HEK293 (cell line): ENCODE measurements at regions not wholly inside any gene's neighbourhood (a gene's known extent, or its start where the extent isn't known, plus 50 kb on each side); places are given as distances from the start of the nearest gene placed in this dataset.

Source experiments
- CTCF ChIA-PET: fragments of 350-600 bp; formaldehyde crosslinking; extraction: SDS; loops from one replicate; lab custom pipeline; 2021; ENCODE audit warnings: antibody characterized with exemption; lab: Yijun Ruan, JAX
- POLR2A ChIA-PET: fragments of 300-600 bp; formaldehyde crosslinking; extraction: SDS; loops from one replicate; lab custom pipeline; 2020; ENCODE audit warnings: antibody characterized with exemption, inconsistent platforms; lab: Yijun Ruan, JAX
- H3K27ac ChIP-seq: fragments of 200-500 bp; sonication (Bioruptor generic); 2 replicates; pipeline ENCODE4 v1.5.1; 2014; ENCODE audit warnings: low read depth, low read length, control low read depth, inconsistent platforms; ENCODE audit errors: extremely low read depth
- H3K36me3 ChIP-seq, 2 experiments: fragments of 200-500 bp in 1 of 2; sonication (Bioruptor generic) in 1 of 2; 1 replicate in 1 of 2; 2 replicates in 1 of 2; pipeline ENCODE4 v1.5.1; 2014 to 2017; ENCODE audit warnings: inconsistent platforms in 2 of 2, low read length in 2 of 2; ENCODE audit not compliant: control insufficient read depth in 2 of 2, insufficient read depth in 1 of 2
- H3K4me1 ChIP-seq: fragments of 200-500 bp; sonication (Bioruptor generic); 2 replicates; pipeline ENCODE4 v1.5.1; 2014; ENCODE audit warnings: mild to moderate bottlenecking, low read length, inconsistent platforms; ENCODE audit not compliant: control insufficient read depth, insufficient read depth
- H3K4me3 ChIP-seq: 2 replicates; pipeline ENCODE4 v1.5.1; 2011; ENCODE audit warnings: low read depth, mild to moderate bottlenecking, control low read depth, low read length, moderate library complexity
- H3K9me3 ChIP-seq: fragments of 200-500 bp; sonication (Bioruptor generic); 2 replicates; pipeline ENCODE4 v1.5.1; 2014; ENCODE audit warnings: low read depth, low read length, inconsistent platforms; ENCODE audit not compliant: control insufficient read depth, insufficient read depth
- GLI4 ChIP-seq: fragments of 450-650 bp; formaldehyde crosslinking; IDR thresholded peaks from 2 replicates; pipeline ENCODE4 v1.5.1; 2016; ENCODE audit warnings: missing biosample characterization, missing genetic modification characterization
- KLF1 ChIP-seq: fragments of 450-650 bp; formaldehyde crosslinking; IDR thresholded peaks from 2 replicates; pipeline ENCODE4 v1.5.1; 2016; ENCODE audit warnings: missing biosample characterization, missing genetic modification characterization
- RBAK ChIP-seq: fragments of 450-650 bp; formaldehyde crosslinking; IDR thresholded peaks from 2 replicates; pipeline ENCODE4 v1.5.1; 2016; ENCODE audit warnings: missing biosample characterization, missing genetic modification characterization
- SALL2 ChIP-seq: fragments of 450-650 bp; formaldehyde crosslinking; IDR thresholded peaks from 2 replicates; pipeline ENCODE4 v1.5.0; 2017; ENCODE audit warnings: missing biosample characterization, mild to moderate bottlenecking, missing genetic modification characterization, borderline replicate concordance
- SETDB1 ChIP-seq: IDR thresholded peaks from one replicate; pipeline ENCODE4 v1.6.1; 2017; ENCODE audit warnings: mild to moderate bottlenecking, low read length, moderate library complexity, mixed read lengths; ENCODE audit not compliant: insufficient read length
- ZBTB21 ChIP-seq: fragments of 450-650 bp; formaldehyde crosslinking; IDR thresholded peaks from 2 replicates; pipeline ENCODE4 v1.5.1; 2017; ENCODE audit warnings: missing biosample characterization, missing genetic modification characterization
- ZBTB48 ChIP-seq: fragments of 450-650 bp; formaldehyde crosslinking; IDR thresholded peaks from 2 replicates; pipeline ENCODE4 v1.5.1; 2016; ENCODE audit warnings: missing biosample characterization, missing genetic modification characterization
- ZFP69B ChIP-seq: fragments of 450-650 bp; formaldehyde crosslinking; IDR thresholded peaks from 2 replicates; pipeline ENCODE4 v1.5.1; 2016; ENCODE audit warnings: missing biosample characterization, missing genetic modification characterization
- ZNF157 ChIP-seq: fragments of 450-650 bp; formaldehyde crosslinking; IDR thresholded peaks from 2 replicates; pipeline ENCODE4 v1.5.1; 2016; ENCODE audit warnings: missing biosample characterization, missing genetic modification characterization
- ZNF214 ChIP-seq: fragments of 450-650 bp; formaldehyde crosslinking; IDR thresholded peaks from 2 replicates; pipeline ENCODE4 v1.5.1; 2017; ENCODE audit warnings: missing biosample characterization, mild to moderate bottlenecking, missing genetic modification characterization, borderline replicate concordance
- ZNF248 ChIP-seq: fragments of 450-650 bp; formaldehyde crosslinking; IDR thresholded peaks from 2 replicates; pipeline ENCODE4 v1.5.1; 2017; ENCODE audit warnings: missing biosample characterization, missing genetic modification characterization
- ZNF341 ChIP-seq: fragments of 450-650 bp; formaldehyde crosslinking; IDR thresholded peaks from 2 replicates; pipeline ENCODE4; 2016; ENCODE audit warnings: low read depth, missing biosample characterization, missing genetic modification characterization
- ZNF423 ChIP-seq: fragments of 450-650 bp; formaldehyde crosslinking; IDR thresholded peaks from 2 replicates; pipeline ENCODE4 v1.5.1; 2016; ENCODE audit warnings: missing biosample characterization, missing genetic modification characterization
- ZNF48 ChIP-seq: fragments of 450-650 bp; formaldehyde crosslinking; IDR thresholded peaks from 2 replicates; pipeline ENCODE4 v1.5.1; 2016; ENCODE audit warnings: missing biosample characterization, missing genetic modification characterization
- ZNF510 ChIP-seq: fragments of 450-650 bp; formaldehyde crosslinking; IDR thresholded peaks from 2 replicates; pipeline ENCODE4 v1.5.1; 2018; ENCODE audit warnings: mild to moderate bottlenecking, missing genetic modification characterization, missing biosample characterization; ENCODE audit not compliant: insufficient replicate concordance
- ZNF529 ChIP-seq: fragments of 450-650 bp; formaldehyde crosslinking; IDR thresholded peaks from 2 replicates; pipeline ENCODE4 v1.5.1; 2017; ENCODE audit warnings: missing genetic modification characterization, missing biosample characterization; ENCODE audit not compliant: insufficient replicate concordance
- ZNF561 ChIP-seq: fragments of 450-650 bp; IDR thresholded peaks from 2 replicates; pipeline ENCODE4 v1.5.1; 2018; ENCODE audit warnings: missing biosample characterization, missing genetic modification characterization, borderline replicate concordance
- ZNF621 ChIP-seq: fragments of 450-650 bp; formaldehyde crosslinking; IDR thresholded peaks from 2 replicates; pipeline ENCODE4 v1.5.1; 2017; ENCODE audit warnings: missing biosample characterization, missing genetic modification characterization
- ZNF623 ChIP-seq: fragments of 450-650 bp; formaldehyde crosslinking; IDR thresholded peaks from 2 replicates; pipeline ENCODE4 v1.5.1; 2016; ENCODE audit warnings: missing biosample characterization, missing genetic modification characterization
- TF ChIP-seq, protein P1 (sequence below): fragments of 450-650 bp; formaldehyde crosslinking; IDR thresholded peaks from 2 replicates; pipeline ENCODE4 v1.5.1; 2016; ENCODE audit warnings: missing biosample characterization, missing genetic modification characterization
- TF ChIP-seq, protein P2 (sequence below): fragments of 450-650 bp; formaldehyde crosslinking; IDR thresholded peaks from 2 replicates; pipeline ENCODE4 v1.5.1; 2016; ENCODE audit warnings: missing biosample characterization, missing genetic modification characterization, borderline replicate concordance
- TF ChIP-seq, protein P3 (sequence below): fragments of 450-650 bp; formaldehyde crosslinking; IDR thresholded peaks from 2 replicates; pipeline ENCODE4 v1.5.1; 2017; ENCODE audit warnings: missing biosample characterization, missing genetic modification characterization
- TF ChIP-seq, protein P4 (sequence below): fragments of 450-650 bp; formaldehyde crosslinking; IDR thresholded peaks from 2 replicates; pipeline ENCODE4 v1.5.1; 2016; ENCODE audit warnings: missing biosample characterization, missing genetic modification characterization
- TF ChIP-seq, protein P5 (sequence below): fragments of 450-650 bp; formaldehyde crosslinking; IDR thresholded peaks from 2 replicates; pipeline ENCODE4 v1.5.1; 2016; ENCODE audit warnings: missing biosample characterization, missing genetic modification characterization, low read depth
- TF ChIP-seq, protein P6 (sequence below): fragments of 450-650 bp; formaldehyde crosslinking; IDR thresholded peaks from 2 replicates; pipeline ENCODE4 v1.5.1; 2016; ENCODE audit warnings: missing biosample characterization, missing genetic modification characterization
- TF ChIP-seq, protein P7 (sequence below): fragments of 450-650 bp; formaldehyde crosslinking; IDR thresholded peaks from 2 replicates; pipeline ENCODE4 v1.5.1; 2016; ENCODE audit warnings: missing biosample characterization, missing genetic modification characterization

DNA sequence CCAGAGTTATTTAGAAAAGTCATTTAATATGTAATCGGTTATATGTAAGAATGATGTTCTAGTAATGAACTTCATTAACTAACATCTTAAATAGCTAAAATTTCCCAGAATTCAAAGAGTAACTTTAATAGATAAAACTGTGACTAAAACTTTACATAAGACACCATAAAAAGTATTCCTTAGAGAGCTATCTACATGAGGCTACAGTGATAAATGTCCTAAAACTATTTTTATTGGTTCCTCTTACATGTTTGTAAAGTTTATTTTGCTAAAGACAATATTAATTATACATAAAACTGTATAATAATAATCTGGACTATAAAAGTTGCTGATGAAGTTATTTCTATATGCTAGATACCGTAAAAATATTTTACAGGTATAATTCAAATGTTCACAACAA, 897.7 kb upstream of the EPHA5 start (continued):
- no peak for TF ChIP-seq ZFP69B (tag by site-specific recombination)
- no peak for TF ChIP-seq ZNF510 (tag by site-specific recombination)
- TF ChIP-seq ZNF48: no peak
- TF ChIP-seq ZNF623 (tag by site-specific recombination): no peak
- TF ChIP-seq, protein P1, sequence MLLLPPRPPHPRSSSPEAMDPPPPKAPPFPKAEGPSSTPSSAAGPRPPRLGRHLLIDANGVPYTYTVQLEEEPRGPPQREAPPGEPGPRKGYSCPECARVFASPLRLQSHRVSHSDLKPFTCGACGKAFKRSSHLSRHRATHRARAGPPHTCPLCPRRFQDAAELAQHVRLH (tag by site-specific recombination): no peak
- no peak for TF ChIP-seq ZNF423 (tag by site-specific recombination)
- TF ChIP-seq SETDB1: no peak
- TF ChIP-seq, protein P2, sequence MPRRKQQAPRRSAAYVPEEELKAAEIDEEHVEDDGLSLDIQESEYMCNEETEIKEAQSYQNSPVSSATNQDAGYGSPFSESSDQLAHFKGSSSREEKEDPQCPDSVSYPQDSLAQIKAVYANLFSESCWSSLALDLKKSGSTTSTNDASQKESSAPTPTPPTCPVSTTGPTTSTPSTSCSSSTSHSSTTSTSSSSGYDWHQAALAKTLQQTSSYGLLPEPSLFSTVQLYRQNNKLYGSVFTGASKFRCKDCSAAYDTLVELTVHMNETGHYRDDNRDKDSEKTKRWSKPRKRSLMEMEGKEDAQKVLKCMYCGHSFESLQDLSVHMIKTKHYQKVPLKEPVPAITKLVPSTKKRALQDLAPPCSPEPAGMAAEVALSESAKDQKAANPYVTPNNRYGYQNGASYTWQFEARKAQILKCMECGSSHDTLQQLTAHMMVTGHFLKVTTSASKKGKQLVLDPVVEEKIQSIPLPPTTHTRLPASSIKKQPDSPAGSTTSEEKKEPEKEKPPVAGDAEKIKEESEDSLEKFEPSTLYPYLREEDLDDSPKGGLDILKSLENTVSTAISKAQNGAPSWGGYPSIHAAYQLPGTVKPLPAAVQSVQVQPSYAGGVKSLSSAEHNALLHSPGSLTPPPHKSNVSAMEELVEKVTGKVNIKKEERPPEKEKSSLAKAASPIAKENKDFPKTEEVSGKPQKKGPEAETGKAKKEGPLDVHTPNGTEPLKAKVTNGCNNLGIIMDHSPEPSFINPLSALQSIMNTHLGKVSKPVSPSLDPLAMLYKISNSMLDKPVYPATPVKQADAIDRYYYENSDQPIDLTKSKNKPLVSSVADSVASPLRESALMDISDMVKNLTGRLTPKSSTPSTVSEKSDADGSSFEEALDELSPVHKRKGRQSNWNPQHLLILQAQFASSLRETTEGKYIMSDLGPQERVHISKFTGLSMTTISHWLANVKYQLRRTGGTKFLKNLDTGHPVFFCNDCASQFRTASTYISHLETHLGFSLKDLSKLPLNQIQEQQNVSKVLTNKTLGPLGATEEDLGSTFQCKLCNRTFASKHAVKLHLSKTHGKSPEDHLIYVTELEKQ (tag by site-specific recombination): no peak
- no peak for TF ChIP-seq ZNF621 (tag by site-specific recombination)
- no peak for TF ChIP-seq RBAK (tag by site-specific recombination)
- TF ChIP-seq, protein P3, sequence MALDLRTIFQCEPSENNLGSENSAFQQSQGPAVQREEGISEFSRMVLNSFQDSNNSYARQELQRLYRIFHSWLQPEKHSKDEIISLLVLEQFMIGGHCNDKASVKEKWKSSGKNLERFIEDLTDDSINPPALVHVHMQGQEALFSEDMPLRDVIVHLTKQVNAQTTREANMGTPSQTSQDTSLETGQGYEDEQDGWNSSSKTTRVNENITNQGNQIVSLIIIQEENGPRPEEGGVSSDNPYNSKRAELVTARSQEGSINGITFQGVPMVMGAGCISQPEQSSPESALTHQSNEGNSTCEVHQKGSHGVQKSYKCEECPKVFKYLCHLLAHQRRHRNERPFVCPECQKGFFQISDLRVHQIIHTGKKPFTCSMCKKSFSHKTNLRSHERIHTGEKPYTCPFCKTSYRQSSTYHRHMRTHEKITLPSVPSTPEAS (tag by site-specific recombination): no peak
- no peak for TF ChIP-seq ZNF529

DNA sequence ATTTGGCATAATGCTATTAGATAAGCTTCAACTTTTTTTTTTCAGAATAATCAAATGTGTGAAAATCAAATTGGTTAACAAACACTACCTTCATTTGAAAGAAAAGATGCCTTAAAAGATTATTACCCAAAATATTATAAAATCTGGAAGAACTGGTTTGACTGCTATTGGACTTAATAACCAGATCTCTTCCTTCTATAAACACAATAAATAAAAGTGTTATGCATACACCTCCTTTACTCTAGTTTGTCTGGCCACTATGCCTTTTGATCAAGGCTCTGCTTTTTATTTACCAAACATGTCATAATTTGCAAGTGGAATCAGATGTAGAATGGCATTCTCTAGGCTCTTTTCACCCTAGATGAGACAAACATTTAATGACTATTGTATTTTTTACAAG, 897.3 kb upstream of the EPHA5 start:
- CTCF ChIA-PET: interaction anchor here (0.6 kb wide), 1 partner anchor 641 kb away, joined by 4 read pairs; no protein-coding TSS in a partner anchor
- no peak overlapping the region for H3K4me3 ChIP-seq
- no peaks in the 10 kb centered on the region for H3K36me3 ChIP-seq
- H3K27ac ChIP-seq: no peak overlapping the region
- no peaks in the 10 kb centered on the region for H3K9me3 ChIP-seq
- POLR2A ChIA-PET: no interaction called here
- no peaks in the 10 kb centered on the region for H3K4me1 ChIP-seq
- TF ChIP-seq ZNF423 (tag by site-specific recombination) (no peak), ZNF248 (no peak), KLF1 (tag by site-specific recombination) (no peak), SALL2 (tag by site-specific recombination) (no peak), ZBTB48 (tag by site-specific recombination) (no peak), ZNF341 (tag by site-specific recombination) (no peak), ZBTB21 (tag by site-specific recombination) (no peak), ZNF214 (tag by site-specific recombination) (no peak), ZNF561 (tag by site-specific recombination) (no peak), GLI4 (tag by site-specific recombination) (no peak), ZNF157 (no peak)
- TF ChIP-seq, protein P4, sequence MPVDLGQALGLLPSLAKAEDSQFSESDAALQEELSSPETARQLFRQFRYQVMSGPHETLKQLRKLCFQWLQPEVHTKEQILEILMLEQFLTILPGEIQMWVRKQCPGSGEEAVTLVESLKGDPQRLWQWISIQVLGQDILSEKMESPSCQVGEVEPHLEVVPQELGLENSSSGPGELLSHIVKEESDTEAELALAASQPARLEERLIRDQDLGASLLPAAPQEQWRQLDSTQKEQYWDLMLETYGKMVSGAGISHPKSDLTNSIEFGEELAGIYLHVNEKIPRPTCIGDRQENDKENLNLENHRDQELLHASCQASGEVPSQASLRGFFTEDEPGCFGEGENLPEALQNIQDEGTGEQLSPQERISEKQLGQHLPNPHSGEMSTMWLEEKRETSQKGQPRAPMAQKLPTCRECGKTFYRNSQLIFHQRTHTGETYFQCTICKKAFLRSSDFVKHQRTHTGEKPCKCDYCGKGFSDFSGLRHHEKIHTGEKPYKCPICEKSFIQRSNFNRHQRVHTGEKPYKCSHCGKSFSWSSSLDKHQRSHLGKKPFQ (tag by site-specific recombination): no peak
- TF ChIP-seq, protein P5, sequence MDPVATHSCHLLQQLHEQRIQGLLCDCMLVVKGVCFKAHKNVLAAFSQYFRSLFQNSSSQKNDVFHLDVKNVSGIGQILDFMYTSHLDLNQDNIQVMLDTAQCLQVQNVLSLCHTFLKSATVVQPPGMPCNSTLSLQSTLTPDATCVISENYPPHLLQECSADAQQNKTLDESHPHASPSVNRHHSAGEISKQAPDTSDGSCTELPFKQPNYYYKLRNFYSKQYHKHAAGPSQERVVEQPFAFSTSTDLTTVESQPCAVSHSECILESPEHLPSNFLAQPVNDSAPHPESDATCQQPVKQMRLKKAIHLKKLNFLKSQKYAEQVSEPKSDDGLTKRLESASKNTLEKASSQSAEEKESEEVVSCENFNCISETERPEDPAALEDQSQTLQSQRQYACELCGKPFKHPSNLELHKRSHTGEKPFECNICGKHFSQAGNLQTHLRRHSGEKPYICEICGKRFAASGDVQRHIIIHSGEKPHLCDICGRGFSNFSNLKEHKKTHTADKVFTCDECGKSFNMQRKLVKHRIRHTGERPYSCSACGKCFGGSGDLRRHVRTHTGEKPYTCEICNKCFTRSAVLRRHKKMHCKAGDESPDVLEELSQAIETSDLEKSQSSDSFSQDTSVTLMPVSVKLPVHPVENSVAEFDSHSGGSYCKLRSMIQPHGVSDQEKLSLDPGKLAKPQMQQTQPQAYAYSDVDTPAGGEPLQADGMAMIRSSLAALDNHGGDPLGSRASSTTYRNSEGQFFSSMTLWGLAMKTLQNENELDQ (tag by site-specific recombination): no peak
- TF ChIP-seq, protein P6, sequence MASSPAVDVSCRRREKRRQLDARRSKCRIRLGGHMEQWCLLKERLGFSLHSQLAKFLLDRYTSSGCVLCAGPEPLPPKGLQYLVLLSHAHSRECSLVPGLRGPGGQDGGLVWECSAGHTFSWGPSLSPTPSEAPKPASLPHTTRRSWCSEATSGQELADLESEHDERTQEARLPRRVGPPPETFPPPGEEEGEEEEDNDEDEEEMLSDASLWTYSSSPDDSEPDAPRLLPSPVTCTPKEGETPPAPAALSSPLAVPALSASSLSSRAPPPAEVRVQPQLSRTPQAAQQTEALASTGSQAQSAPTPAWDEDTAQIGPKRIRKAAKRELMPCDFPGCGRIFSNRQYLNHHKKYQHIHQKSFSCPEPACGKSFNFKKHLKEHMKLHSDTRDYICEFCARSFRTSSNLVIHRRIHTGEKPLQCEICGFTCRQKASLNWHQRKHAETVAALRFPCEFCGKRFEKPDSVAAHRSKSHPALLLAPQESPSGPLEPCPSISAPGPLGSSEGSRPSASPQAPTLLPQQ (tag by site-specific recombination): no peak
- TF ChIP-seq, protein P7, sequence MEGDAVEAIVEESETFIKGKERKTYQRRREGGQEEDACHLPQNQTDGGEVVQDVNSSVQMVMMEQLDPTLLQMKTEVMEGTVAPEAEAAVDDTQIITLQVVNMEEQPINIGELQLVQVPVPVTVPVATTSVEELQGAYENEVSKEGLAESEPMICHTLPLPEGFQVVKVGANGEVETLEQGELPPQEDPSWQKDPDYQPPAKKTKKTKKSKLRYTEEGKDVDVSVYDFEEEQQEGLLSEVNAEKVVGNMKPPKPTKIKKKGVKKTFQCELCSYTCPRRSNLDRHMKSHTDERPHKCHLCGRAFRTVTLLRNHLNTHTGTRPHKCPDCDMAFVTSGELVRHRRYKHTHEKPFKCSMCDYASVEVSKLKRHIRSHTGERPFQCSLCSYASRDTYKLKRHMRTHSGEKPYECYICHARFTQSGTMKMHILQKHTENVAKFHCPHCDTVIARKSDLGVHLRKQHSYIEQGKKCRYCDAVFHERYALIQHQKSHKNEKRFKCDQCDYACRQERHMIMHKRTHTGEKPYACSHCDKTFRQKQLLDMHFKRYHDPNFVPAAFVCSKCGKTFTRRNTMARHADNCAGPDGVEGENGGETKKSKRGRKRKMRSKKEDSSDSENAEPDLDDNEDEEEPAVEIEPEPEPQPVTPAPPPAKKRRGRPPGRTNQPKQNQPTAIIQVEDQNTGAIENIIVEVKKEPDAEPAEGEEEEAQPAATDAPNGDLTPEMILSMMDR (tag by site-specific recombination): no peak
